NCI-H1092 (cell line): ENCODE measurements at regions not wholly inside any gene's neighbourhood (a gene's known extent, or its start where the extent isn't known, plus 50 kb on each side); places are given as distances from the start of the nearest gene placed in this dataset.

ENCODE experiments used
- DNase-seq: peaks from one replicate; lab custom pipeline; 2025; lab: John Stamatoyannopoulos, UW

GRCh38 chr2:107025291-107025857 lies 139.4 kb upstream of the ST6GAL2 start:
- no peak for DNase-seq

- no peak for DNase-seq
Measured at GRCh38 chr2:107025869-107026380, 140.0 kb upstream of the ST6GAL2 start.

- no peak for DNase-seq
Measured at GRCh38 chr2:107027205-107027604, 141.2 kb upstream of the ST6GAL2 start.

- DNase-seq, result no peak
Measured at GRCh38 chr2:107027810-107028209, 141.8 kb upstream of the ST6GAL2 start.

- no peak for DNase-seq
Measured at GRCh38 chr2:107028661-107029060, 142.7 kb upstream of the ST6GAL2 start.

GRCh38 chr2:107036293-107036692 lies 150.3 kb upstream of the ST6GAL2 start:
- no peak for DNase-seq

GRCh38 chr2:107062173-107062572 lies 176.2 kb upstream of the ST6GAL2 start:
- DNase-seq, result no peak

- DNase-seq, result no peak
Measured at GRCh38 chr2:107062599-107063220, 176.7 kb upstream of the ST6GAL2 start.

- DNase-seq, result no peak
Measured at GRCh38 chr2:107063228-107063627, 177.3 kb upstream of the ST6GAL2 start.

- DNase-seq, result no peak
Measured at GRCh38 chr2:107064750-107065149, 178.8 kb upstream of the ST6GAL2 start.

GRCh38 chr2:107068069-107068916 lies 182.3 kb upstream of the ST6GAL2 start:
- peak; percentile 9 for DNase-seq

- DNase-seq, result no peak
Measured at GRCh38 chr2:107069890-107070289, 183.9 kb upstream of the ST6GAL2 start.

- no peak for DNase-seq
Measured at GRCh38 chr2:107072150-107072940, 186.4 kb upstream of the ST6GAL2 start.

GRCh38 chr2:107078584-107078983 lies 192.6 kb upstream of the ST6GAL2 start:
- DNase-seq, result no peak

GRCh38 chr2:107086497-107086896 lies 200.5 kb upstream of the ST6GAL2 start:
- no peak for DNase-seq

GRCh38 chr2:107088156-107088555 lies 202.2 kb upstream of the ST6GAL2 start:
- no peak for DNase-seq

GRCh38 chr2:107091163-107091864 lies 205.3 kb upstream of the ST6GAL2 start:
- no peak for DNase-seq

GRCh38 chr2:107093426-107093957 lies 207.5 kb upstream of the ST6GAL2 start:
- DNase-seq, result no peak

- DNase-seq, result no peak
Measured at GRCh38 chr2:107094450-107094986, 208.6 kb upstream of the ST6GAL2 start.

- no peak for DNase-seq
Measured at GRCh38 chr2:107102176-107102575, 216.2 kb upstream of the ST6GAL2 start.

- DNase-seq, result no peak
Measured at GRCh38 chr2:107107351-107107750, 221.4 kb upstream of the ST6GAL2 start.
